MCF 10A (cell line): ENCODE measurements at regions not wholly inside any gene's neighbourhood (a gene's known extent, or its start where the extent isn't known, plus 50 kb on each side); places are given as distances from the start of the nearest gene placed in this dataset.

ENCODE experiments used
- BruUV-seq: library from RNA; stranded (reverse); fragments of 400-500 nt; replicated peaks from 2 replicates; lab custom pipeline; 2021; lab: Mats Ljungman, UMichigan
- CTCF ChIA-PET: fragments of 300-600 bp; sonication (Branson Sonifier 250); formaldehyde crosslinking; extraction: SDS; loops from one replicate; lab custom pipeline; 2021; ENCODE audit warnings: antibody characterized with exemption, inconsistent platforms; lab: Yijun Ruan, JAX
- POLR2A ChIA-PET: fragments of 300-600, 350-650 bp; sonication (Branson Sonifier 250); formaldehyde crosslinking; extraction: SDS; loops from one replicate; lab custom pipeline; 2020; ENCODE audit warnings: antibody characterized with exemption, inconsistent platforms; lab: Yijun Ruan, JAX
- DNase-seq: peaks from one replicate; pipeline ENCODE4 v3.0.0-alpha.2; 2018; ENCODE audit not compliant: unreplicated experiment
- H3K27ac Mint-ChIP-seq: one replicate; pipeline ENCODE4 v1.8.0; 2022; ENCODE audit warnings: mild to moderate bottlenecking, low read depth, mixed read lengths; ENCODE audit not compliant: unreplicated experiment
- H3K27me3 Mint-ChIP-seq: one replicate; pipeline ENCODE4 v1.8.0; 2022; ENCODE audit warnings: mixed read lengths; ENCODE audit not compliant: insufficient read depth, unreplicated experiment
- H3K36me3 Mint-ChIP-seq: one replicate; pipeline ENCODE4 v1.8.0; 2022; ENCODE audit warnings: mild to moderate bottlenecking, moderate library complexity, mixed read lengths; ENCODE audit not compliant: insufficient read depth, unreplicated experiment
- H3K4me1 Mint-ChIP-seq: one replicate; pipeline ENCODE4 v1.8.0; 2022; ENCODE audit warnings: mixed read lengths; ENCODE audit not compliant: insufficient read depth, unreplicated experiment
- H3K4me3 Mint-ChIP-seq: one replicate; pipeline ENCODE4 v1.8.0; 2022; ENCODE audit warnings: mild to moderate bottlenecking, moderate library complexity, mixed read lengths; ENCODE audit not compliant: unreplicated experiment
- H3K9me3 Mint-ChIP-seq: one replicate; pipeline ENCODE4 v1.8.0; 2022; ENCODE audit warnings: mixed read lengths; ENCODE audit not compliant: unreplicated experiment
- intact Hi-C: fragments of 100-400 bp; cut with micrococcal nuclease; formaldehyde crosslinking; loops from 2 replicates; pipeline ENCODE4 v1.14.1; 2022
- TF ChIP-seq, protein P1 (sequence below): fragments of 200-600 bp; IDR thresholded peaks from one replicate; pipeline ENCODE4 v1.8.0; 2022; ENCODE audit warnings: antibody characterized with exemption, mild to moderate bottlenecking; ENCODE audit not compliant: unreplicated experiment

DNA sequence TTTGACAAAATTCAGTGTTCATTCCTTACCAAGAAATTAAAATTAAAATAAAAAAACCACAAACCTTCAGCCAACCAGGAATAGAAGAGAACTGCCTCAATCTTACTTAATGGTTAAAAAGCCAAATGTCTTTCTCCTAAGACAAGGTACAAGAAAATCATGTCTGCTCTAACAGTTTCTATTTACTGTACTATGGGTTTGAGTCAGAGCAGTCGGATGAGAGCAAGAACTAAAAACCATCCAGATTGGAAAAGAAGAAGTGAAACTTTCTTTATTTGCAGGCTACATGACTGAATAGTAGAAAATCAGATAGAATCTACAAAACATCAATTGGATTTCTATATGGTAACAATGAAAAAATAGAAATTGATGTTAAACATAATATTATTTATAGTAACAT lies 555.5 kb upstream of the TNP1 start:
- no peak for DNase-seq
- peaks cover 29% of the 10 kb centered on the region for H3K27me3 Mint-ChIP-seq
- intact Hi-C loops, result no loop called here
- no TSS peak for BruUV-seq
- TF ChIP-seq, protein P1, sequence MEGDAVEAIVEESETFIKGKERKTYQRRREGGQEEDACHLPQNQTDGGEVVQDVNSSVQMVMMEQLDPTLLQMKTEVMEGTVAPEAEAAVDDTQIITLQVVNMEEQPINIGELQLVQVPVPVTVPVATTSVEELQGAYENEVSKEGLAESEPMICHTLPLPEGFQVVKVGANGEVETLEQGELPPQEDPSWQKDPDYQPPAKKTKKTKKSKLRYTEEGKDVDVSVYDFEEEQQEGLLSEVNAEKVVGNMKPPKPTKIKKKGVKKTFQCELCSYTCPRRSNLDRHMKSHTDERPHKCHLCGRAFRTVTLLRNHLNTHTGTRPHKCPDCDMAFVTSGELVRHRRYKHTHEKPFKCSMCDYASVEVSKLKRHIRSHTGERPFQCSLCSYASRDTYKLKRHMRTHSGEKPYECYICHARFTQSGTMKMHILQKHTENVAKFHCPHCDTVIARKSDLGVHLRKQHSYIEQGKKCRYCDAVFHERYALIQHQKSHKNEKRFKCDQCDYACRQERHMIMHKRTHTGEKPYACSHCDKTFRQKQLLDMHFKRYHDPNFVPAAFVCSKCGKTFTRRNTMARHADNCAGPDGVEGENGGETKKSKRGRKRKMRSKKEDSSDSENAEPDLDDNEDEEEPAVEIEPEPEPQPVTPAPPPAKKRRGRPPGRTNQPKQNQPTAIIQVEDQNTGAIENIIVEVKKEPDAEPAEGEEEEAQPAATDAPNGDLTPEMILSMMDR, result no peak
- no peaks in the 10 kb centered on the region for H3K9me3 Mint-ChIP-seq
- no peaks in the 10 kb centered on the region for H3K4me1 Mint-ChIP-seq
- POLR2A ChIA-PET, result no interaction called here
- CTCF ChIA-PET, result no interaction called here
- H3K4me3 Mint-ChIP-seq, result no peak overlapping the region
- no peak overlapping the region for H3K27ac Mint-ChIP-seq
- no peaks in the 10 kb centered on the region for H3K36me3 Mint-ChIP-seq

DNA sequence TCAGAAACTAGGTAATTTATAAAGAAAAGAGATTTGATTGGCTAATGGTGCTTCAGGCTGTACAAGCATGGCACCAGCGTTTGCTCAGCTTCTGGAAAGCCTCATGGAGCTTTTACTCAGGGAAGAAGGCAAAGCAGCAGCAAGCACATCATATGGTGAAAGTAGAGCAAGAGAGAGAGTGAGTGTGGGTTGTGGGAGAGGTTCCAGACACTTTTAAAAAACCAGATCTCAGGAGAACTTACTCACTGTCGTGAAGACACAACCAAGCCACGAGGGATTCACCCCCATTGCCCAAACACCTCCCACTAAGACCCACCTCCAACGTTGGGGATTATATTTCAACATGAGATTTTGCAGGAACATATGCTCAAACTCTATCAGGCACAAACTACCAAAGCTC lies 554.6 kb upstream of the TNP1 start:
- Mint-ChIP-seq H3K4me1 (no peaks in the 10 kb centered on the region), H3K9me3 (no peaks in the 10 kb centered on the region), H3K4me3 (no peak overlapping the region), H3K27ac (no peak overlapping the region), H3K36me3 (no peaks in the 10 kb centered on the region), H3K27me3 (peaks cover 29% of the 10 kb centered on the region)
- BruUV-seq, result no TSS peak
- TF ChIP-seq, protein P1, result no peak
- intact Hi-C loops, result no loop called here
- ChIA-PET POLR2A (no interaction called here), CTCF (no interaction called here)
- DNase-seq, result no peak

DNA sequence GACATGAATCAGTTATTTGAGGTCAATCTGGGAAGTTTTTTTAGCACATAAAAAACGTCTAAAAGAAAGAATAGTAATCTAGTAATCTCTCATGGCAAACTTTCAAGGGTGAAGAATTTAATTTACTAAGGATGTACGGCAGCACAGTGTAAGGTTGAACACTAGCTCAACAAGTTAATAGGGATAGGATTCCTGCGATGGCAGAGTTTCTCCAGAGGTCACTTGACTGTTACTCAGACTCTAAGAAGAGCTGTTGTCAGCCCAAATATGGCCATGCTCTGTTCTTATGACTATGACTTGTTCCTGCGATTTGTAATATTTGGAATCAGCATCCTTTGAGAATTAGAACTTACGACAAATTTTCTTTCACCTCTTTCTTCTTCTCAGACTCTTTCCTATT lies 553.3 kb upstream of the TNP1 start:
- Mint-ChIP-seq H3K27ac (no peak overlapping the region), H3K4me3 (no peak overlapping the region), H3K27me3 (peaks cover 28% of the 10 kb centered on the region), H3K36me3 (no peaks in the 10 kb centered on the region), H3K9me3 (no peaks in the 10 kb centered on the region), H3K4me1 (no peaks in the 10 kb centered on the region)
- no TSS peak for BruUV-seq
- DNase-seq, result no peak
- intact Hi-C loops, result no loop called here
- TF ChIP-seq, protein P1, result no peak
- CTCF ChIA-PET, result no interaction called here
- POLR2A ChIA-PET, result no interaction called here

DNA sequence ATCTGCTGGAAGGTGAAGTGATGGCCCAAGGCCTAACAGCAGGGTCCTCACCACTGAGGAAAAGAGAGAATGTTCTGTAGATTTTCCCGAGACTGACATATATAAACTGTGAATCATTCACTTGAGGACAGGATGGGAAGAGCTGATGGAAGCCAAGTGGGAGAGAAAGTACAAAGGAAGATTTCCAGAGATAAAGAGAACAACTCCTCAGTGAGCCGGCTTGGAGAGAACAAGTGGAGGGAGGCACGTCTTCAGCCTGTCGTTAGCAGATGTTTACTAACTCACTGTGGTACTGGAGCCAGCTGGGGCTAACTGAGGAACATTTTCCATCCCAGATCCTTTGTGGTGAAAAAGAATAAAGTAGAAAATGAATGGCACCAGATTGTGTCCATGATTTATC lies 552.9 kb upstream of the TNP1 start:
- no peaks in the 10 kb centered on the region for H3K4me1 Mint-ChIP-seq
- peaks cover 23% of the 10 kb centered on the region for H3K27me3 Mint-ChIP-seq
- H3K27ac Mint-ChIP-seq, result no peak overlapping the region
- H3K36me3 Mint-ChIP-seq, result no peaks in the 10 kb centered on the region
- DNase-seq, result no peak
- intact Hi-C loops, result no loop called here
- CTCF ChIA-PET, result no interaction called here
- POLR2A ChIA-PET, result no interaction called here
- no peaks in the 10 kb centered on the region for H3K9me3 Mint-ChIP-seq
- BruUV-seq, result no TSS peak
- H3K4me3 Mint-ChIP-seq, result no peak overlapping the region
- TF ChIP-seq, protein P1, result no peak
